Activated CD4-positive, CD25-positive, alpha-beta regulatory T cell treated with anti-CD3 and anti-CD28 coated beads, Interleukin-2, amount 50 U/mL, for 16 hours (primary cell): ENCODE measurements at regions not wholly inside any gene's neighbourhood (a gene's known extent, or its start where the extent isn't known, plus 50 kb on each side); places are given as distances from the start of the nearest gene placed in this dataset.
"Not testable (repeated sequence)": the region's sequence is repeated elsewhere in the genome, so short reads cannot be mapped to it uniquely, and the experiment has no call there.

Experiments used
- DNase-seq: peaks from one replicate; pipeline ENCODE4 v3.0.0-alpha.2; 2020; ENCODE audit warnings: low read depth, low spot score

DNA sequence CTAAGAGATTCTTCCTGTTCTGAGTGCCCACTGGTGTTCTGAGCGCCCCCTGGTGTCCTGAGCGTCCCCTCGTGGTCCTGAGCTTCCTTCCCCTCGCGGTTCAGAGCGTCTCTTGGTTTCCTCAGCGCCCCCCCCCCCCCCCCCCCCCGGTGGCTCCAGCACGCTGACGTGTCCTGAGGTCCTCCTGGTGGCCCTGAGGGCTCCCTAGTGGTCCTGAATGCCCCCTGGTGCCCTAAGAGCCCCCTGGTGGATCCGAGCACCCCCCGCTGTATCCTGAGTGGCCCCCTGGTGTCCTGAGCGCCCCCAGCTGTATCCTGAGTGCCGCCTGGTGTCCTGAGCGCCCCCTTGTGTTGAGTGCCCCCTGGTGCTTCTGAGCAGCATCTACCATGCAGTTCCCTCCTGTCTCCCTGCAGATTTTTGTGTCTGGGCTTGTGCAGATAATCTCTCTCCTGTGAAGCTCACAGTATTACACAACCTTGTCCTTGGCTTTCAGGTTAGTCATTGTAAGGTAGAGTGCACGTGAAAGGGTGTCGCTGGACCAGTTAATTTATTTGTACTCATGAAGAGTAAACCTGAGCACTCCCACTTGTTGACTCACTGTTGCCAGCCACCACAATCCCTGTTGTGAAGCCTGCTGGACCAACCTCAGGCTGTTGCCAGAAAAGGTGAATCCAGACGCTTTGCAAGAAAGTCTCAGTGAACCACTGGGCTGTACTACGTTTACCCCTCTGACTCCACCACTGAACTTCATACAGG, 1168.4 kb downstream of the TMEM121 start:
- peak; percentile 6 for DNase-seq

DNA sequence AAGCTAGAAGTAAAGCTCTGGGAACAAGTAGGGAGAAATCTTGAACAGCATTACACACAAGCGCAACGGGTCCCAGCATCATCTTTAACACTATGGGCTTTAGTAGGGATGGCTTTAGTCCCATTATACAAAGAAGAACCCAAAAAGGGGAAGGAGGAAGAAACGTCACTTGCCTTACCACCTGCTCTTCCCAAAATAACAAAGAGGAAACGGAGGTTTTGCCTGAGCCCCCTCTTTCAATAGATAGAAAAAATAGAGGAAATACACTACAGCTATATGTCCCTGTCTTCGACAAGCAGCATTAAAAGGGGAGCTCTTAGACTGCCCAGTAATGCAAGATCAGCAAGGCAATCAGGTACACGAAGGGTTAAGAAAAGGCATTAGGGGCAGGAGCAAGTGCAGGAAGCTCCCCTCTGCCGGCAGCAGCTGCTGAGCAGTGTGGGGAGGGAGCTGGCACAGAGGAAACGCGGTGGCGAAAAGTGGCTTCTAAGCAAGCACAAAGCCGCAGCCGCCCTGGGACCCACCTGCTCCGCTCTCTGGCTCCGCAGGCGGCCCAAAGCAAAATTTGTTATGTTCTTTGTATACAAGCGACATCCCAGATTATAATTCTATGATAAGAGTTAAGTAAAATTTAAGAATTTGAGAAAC, 1172.4 kb downstream of the TMEM121 start:
- DNase-seq: not testable (repeated sequence)

DNA sequence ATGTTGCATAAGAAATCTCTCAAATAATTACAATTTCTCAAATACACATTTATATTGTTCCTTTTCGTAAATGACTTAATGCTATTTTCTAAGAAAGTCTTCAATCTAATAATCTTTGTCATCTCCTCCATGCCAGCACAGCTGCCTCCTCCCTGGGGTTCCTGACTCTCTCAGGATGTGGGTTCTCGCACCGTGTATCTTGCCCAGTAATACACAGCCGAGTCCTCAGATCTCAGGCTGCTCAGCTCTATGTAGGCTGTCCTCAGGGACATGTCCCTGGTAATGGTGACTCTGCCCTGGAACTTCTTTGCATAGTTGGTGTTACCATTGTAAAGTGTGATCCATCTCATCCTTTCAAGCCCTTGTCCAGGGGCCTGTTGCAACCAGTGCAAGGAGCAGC, 1177.3 kb downstream of the TMEM121 start:
- not testable (repeated sequence) for DNase-seq

DNA sequence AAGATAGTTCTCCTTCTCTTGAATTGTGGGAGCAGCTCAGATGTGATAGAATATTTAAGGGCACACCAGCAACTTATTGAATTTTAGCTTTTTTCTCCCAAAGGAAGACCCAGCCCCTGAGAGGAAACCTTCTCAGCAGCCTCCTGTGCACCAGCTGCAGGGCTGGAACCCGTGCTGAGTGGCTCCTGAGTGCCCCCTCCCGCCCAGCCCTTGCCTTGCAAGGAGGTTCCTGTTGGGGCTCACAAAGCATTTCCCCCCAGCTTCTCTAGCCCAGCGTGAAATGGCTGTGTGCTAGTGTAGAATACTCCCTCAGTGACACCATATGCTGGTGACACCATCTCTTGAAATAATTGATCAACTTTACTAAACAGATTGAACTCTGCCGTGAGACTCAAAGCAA, 1180.1 kb downstream of the TMEM121 start:
- not testable (repeated sequence) for DNase-seq

DNA sequence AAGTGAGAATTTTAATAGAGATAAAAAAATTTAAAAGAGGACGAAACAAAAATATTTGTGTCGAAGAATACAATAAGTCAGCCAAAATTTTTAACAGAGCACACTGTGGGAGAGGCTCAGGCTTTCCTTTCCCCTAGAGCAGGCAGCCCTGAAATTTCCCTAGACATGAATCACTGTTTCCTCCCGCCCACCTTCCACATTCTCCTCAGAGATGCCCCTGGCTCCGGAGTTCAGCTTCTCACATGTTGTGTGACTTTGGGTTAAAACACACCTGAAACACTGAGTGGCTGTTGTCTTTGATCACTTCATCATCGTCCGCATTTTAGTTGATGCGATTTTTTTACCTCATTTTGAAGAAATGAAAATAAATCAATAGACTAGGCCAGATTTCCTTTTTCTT, 1183.8 kb downstream of the TMEM121 start:
- DNase-seq: not testable (repeated sequence)

DNA sequence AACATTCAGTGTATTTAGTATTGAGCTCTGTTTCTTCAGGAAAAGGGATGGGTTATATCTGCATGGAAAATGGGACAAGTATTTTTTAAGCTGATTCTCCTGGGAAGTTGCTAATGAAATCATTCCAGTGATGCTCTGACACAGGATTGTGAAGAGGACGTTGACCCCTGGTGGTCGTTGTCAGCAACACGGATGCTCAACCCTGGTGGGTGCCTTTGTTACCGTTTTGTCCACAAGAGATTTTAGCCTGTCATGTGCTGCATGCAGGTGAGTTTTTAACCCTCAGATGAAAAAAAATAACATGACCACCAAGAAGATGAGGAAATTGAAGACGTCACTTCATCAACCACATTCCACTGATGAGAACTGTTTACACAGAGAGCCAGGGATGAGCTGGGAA, 1186.1 kb downstream of the TMEM121 start:
- not testable (repeated sequence) for DNase-seq

DNA sequence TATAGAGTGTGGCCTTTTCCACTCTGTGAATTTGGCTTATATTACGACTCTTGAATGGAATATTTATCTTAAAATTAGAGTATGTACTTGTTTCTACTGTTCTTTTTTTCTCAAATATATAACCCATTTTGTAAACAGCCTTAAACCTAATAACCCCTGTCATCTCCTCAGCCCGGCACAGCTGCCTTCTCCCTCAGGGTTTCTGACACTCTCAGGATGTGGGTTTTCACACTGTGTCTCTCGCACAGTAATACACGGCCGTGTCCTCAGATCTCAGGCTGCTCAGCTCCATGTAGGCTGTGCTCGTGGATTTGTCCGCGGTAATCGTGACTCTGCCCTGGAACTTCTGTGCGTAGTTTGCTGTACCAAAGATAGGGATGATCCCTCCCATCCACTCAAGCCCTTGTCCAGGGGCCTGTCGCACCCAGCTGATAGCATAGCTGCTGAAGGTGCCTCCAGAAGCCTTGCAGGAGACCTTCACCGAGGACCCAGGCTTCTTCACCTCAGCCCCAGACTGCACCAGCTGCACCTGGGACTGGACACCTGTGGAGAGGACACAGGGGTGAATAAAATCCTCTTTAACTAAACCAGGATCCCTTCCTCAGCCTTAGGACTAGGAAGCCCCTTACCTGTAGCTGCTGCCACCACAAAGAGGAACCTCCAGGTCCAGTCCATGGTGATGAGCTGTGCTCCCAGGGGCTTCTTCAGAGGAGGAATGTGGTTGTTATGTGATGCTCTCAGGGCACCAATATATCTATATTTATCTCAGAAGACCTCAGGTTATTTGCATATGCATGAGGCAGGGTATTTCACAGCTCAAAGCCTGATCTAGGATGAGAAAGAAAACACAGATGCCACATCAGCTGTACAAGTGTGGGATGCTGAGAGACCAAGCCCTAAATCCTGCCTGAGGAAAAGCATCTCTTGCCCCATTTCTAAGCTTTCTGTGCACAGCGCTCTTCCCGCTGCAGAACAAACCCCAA, 1188.4 kb downstream of the TMEM121 start:
- DNase-seq: not testable (repeated sequence)

DNA sequence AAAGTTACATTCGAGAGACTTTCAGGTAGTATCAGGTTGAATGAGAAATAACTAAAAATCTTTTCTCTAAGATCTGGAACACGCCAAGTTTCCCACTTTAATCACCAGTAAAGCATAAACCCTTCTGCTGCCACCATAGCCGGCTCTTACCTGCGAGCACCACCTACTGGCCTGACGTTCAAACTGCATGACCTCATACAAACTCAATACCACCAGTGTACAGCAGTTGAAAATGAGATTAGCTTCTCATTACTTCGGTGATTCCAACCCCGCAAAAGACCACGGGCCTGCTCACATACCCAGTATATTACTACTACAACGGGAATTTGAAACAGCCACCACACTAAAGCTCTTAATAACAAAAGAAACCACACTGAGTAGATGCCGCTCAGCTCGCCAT, 1191.2 kb downstream of the TMEM121 start:
- DNase-seq: not testable (repeated sequence)

DNA sequence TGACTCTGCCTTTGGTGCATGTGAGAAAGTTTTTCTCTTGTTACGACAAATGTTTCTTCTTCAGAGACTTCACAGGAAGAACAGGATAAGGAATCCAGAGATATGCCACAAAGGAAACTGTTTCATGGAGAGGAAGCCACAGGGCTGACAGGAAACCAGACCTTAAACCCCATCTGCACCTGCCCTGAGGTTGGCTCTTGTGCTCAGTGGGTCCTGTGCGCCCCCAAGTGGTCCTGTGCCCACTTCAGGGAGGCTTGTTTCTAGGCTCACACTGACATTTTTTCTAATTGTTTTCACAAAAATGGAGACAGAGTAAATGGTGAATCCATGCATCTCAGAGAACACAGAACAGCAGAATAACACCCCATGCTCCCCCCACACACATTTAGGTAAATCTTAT, 1193.5 kb downstream of the TMEM121 start:
- not testable (repeated sequence) for DNase-seq

DNA sequence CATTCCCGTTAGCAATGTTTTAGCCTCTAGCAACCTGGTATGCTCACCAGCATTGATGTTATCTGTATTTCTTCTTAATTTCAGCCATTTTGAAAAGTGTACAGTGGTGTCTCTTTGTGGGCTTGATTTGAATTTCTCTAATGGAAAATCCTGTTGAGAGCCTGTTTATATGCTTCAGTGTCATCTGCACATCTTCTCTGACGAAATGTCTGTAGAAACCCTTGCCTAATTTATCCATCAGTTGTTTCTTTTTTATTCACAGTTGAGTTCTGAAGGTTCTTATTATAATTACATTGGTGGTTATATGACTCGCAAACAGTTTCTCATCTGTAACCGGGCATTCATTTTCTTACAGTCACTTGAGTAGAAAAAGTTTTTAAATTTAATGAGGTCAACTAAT, 1195.5 kb downstream of the TMEM121 start:
- DNase-seq: not testable (repeated sequence)

DNA sequence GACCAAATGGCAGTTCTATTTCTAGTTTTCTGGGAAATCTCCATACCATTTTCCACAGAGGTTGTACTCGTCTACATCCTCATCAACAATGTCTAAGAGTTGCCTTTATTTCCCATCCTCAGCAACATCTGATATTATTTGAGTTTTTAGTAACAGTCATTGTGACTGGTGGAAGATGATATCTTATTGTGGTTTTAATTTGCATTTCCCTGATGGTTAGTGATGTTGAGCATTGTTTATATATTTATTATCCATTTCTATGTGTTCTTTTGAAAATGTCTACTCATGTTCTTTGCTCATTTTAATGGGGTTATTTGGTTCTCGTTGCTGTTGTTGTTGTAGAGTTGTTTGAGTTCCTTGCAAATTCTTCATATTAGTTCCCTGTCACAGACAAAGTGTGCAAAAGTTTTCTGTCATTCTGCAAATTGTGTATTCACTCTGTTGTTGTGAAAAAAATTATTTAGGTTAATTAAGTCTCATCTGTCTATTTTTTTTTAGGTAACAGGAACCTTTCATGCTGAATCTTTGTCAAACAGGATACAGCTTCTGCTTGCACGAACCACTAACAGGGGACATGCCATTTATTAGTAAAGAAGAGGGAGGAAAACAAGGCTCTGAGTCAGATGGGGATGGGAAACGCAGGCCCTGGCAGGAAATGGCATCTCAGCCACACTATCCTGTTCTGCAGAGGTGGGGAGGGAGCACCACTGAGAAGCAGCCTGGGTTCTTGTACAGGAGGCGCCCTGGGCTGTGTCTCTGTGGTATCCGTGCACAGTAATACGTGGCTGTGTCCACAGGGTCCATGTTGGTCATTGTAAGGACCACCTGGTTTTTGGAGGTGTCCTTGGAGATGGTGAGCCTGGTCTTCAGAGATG, 1196.7 kb downstream of the TMEM121 start:
- not testable (repeated sequence) for DNase-seq

DNA sequence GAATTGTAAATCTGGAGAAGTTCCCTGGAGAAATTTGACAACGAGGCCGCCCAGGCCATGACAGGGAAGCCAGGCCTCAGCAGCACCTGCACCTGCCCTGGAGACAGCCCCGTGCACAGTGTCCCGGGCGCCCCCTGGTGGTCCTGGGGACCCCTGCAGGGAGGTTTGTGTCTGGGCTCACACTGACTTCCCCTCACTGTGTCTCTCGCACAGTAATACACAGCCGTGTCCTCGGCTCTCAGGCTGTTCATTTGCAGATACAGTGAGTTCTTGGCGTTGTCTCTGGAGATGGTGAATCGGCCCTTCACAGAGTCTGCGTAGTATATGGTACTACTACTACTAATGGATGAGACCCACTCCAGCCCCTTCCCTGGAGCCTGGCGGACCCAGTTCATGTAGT, 1201.6 kb downstream of the TMEM121 start:
- DNase-seq: not testable (repeated sequence)

DNA sequence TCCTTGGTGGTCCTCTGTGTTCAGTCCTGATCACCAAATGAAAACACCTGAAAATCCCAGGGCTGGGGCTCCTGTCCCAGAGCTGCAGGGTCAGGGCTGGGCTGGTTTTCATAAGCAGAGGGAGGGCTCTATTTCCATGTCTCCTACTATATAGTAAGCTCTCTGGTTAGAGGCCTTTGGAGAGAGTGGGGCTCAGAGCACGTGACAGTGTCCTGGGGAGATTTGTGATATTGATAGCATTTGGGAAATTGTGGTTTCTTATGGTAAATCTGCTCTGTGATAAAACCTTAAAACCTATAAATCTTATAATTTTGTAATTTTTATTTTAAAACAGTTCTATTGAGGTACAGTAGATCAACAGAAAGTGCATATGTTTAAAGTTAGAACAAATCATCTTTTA, 1202.2 kb downstream of the TMEM121 start:
- no peak for DNase-seq

DNA sequence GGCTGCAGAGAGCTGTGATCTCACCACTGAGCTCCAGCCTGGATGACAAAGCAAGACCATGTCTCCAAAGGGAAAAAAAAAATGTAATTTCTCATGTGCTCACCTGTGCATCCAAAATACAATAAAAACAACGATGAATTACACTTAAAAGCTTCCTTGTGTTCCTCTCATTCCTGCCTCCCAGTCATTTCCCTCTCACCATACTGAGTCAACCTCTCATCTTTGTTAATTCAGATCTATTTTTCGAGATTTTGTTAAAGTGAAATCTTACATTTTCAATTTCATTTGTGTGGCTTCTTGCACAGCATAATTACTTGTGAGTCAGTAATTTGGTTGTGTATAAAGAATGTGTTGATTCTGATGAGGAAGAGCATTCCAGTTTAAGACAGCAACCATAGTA, 1203.2 kb downstream of the TMEM121 start:
- DNase-seq: no peak

DNA sequence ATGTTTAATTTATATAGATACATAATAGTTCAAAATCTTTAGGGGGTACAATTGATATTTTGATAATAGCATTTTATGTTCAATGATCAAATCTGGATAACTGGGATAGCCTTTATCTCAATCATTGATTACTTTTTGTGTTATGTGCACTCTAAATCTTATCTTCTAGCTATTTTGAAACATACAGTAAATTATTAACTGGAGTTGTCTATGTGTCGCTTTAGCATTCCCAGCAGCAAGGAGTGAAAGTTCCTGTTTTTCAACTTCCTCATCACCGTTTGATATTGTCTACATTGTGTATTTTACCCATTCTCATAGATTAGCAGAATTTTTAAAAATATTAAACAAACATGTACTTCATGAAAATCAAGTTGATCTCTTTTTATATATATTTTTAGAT, 1207.4 kb downstream of the TMEM121 start:
- no peak for DNase-seq

DNA sequence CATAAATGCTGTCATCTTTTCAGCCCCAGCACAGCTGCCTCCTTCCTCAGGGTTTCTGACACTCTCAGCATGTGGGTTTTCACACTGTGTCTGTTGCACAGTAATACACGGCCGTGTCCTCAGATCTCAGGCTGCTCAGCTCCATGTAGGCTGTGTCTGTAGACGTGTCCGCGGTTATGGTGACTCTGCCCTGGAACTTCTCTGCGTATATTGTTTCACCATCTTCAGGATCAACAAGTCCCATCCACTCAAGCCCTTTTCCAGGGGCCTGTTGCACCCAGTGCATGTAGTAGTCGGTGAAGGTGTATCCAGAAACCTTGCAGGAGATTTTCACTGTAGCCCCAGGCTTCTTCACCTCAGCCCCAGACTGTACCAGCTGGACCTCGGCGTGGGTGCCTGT, 1210.6 kb downstream of the TMEM121 start:
- no peak for DNase-seq

DNA sequence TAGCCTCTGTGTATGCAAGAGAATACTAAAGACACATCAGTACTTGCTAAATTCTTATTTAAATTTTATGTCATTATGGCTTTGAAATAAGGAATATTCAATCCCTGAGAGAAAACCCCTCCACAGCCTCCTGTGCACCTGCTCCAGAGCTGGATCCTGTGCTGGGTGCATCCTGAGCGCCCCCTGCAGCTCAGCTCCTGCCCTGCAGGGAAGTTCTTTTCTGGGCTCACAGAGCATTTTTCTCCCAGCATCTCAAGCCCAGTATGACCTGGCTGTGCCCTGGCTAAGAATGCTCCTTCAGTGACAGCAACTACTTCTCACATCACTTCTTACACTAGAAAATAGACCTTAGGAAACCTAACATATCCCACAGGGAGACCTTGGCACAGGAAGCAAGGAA, 1211.7 kb downstream of the TMEM121 start:
- DNase-seq: no peak

DNA sequence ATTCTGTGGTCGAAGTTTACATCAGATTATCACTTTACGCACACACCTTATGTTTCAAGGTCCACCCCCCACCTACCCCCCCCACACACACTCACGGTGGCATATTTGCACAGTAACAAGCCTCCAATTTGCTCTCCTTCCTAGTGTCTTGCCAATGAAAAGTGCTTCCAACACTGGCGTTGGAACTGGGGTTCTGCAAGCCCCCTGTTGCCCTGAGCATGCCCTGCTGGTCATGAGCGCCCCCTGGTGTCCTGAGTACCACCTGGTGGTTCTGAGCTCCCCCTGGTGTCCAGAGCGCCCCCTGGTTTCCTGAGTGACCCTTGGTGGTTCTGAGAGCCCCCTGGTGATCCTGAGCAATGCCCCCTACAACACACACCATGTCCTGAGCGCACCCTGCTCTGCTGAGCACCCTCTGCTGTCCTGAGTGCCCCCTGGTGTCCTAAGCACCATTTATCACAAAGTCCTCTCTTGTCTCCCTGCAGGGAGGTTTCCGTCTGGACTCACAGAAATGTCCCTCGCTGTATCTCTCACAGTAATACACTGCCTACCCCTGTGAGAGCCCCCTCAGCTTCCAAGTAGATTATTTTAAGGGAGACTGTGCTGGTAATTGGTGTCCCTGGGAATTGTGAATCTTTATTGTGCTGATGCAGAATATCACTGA, 1212.3 kb downstream of the TMEM121 start:
- DNase-seq: not testable (repeated sequence)

DNA sequence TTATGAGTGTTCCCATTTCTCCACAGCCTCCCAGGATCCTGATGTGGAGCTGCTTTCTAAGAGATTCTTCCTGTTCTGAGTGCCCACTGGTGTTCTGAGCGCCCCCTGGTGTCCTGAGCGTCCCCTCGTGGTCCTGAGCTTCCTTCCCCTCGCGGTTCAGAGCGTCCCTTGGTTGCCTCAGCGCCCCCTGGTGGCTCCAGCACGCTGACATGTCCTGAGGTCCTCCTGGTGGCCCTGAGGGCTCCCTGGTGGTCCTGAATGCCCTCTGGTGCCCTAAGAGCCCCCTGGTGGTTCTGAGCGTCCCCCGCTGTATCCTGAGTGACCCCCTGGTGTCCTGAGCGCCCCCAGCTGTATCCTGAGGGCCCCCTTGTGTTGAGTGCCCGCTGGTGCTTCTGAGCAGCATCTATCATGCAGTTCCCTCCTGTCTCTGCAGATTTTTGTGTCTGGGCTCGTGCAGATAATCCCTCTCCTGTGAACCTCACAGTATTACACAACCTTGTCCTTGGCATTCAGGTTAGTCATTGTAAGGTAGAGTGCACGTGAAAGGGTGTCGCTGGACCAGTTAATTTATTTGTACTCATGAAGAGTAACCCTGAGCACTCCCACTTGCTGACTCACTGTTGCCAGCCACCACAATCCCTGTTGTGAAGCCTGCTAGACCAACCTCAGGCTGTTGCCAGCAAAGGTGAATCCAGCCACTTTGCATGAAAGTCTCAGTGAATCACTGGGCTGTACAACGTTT, 1214.9 kb downstream of the TMEM121 start:
- DNase-seq: not testable (repeated sequence)
